DOHH2 (cell line): ENCODE measurements at regions not wholly inside any gene's neighbourhood (a gene's known extent, or its start where the extent isn't known, plus 50 kb on each side); places are given as distances from the start of the nearest gene placed in this dataset.

ENCODE experiments used
- H3F3A ChIP-seq: fragments of 200-600 bp; sonication (generic), shearing (Covaris generic); 2 replicates; pipeline ENCODE4 v1.6.0; 2016; ENCODE audit warnings: antibody characterized with exemption, mild to moderate bottlenecking; ENCODE audit not compliant: control insufficient read depth, insufficient read depth
- H3K27ac ChIP-seq: fragments of 200-600 bp; sonication (generic); 2 replicates; pipeline ENCODE4 v1.5.1; 2014; ENCODE audit warnings: low read depth, mild to moderate bottlenecking, low read length, moderate library complexity
- H3K27me3 ChIP-seq: fragments of 200-600 bp; sonication (generic); 2 replicates; pipeline ENCODE4 v1.6.1; 2014; ENCODE audit warnings: mild to moderate bottlenecking, low read length, mixed read lengths; ENCODE audit not compliant: control insufficient read depth
- H3K36me3 ChIP-seq: fragments of 200-600 bp; sonication (generic); 2 replicates; pipeline ENCODE4 v1.6.1; 2014; ENCODE audit warnings: mild to moderate bottlenecking, low read length, moderate library complexity, mixed read lengths; ENCODE audit not compliant: control insufficient read depth
- H3K4me1 ChIP-seq: fragments of 200-600 bp; sonication (generic); 2 replicates; pipeline ENCODE4 v1.6.1; 2014; ENCODE audit warnings: mild to moderate bottlenecking, low read length, mixed read lengths; ENCODE audit not compliant: control insufficient read depth
- H3K4me2 ChIP-seq: fragments of 200-600 bp; sonication (generic); 2 replicates; pipeline ENCODE4 v1.6.0; 2014; ENCODE audit warnings: mild to moderate bottlenecking, low read length, moderate library complexity
- H3K4me3 ChIP-seq: fragments of 200-600 bp; sonication (generic); 2 replicates; pipeline ENCODE4 v1.5.1; 2014; ENCODE audit warnings: mild to moderate bottlenecking, low read length, mixed read lengths
- H3K79me2 ChIP-seq: fragments of 200-600 bp; sonication (generic); 2 replicates; pipeline ENCODE4 v1.6.1; 2014; ENCODE audit warnings: mild to moderate bottlenecking, low read length, mixed read lengths; ENCODE audit not compliant: control insufficient read depth
- H3K9me2 ChIP-seq: fragments of 200-600 bp; sonication (generic); replicated peaks from 2 replicates; pipeline ENCODE4 v1.6.1; 2014; ENCODE audit warnings: mild to moderate bottlenecking, low read length, mixed read lengths; ENCODE audit not compliant: control insufficient read depth
- H3K9me3 ChIP-seq: fragments of 200-600 bp; sonication (generic); 2 replicates; pipeline ENCODE4 v1.6.1; 2014; ENCODE audit warnings: antibody characterized with exemption, low read length, mixed read lengths; ENCODE audit not compliant: control insufficient read depth, insufficient read depth
- H4K20me1 ChIP-seq: fragments of 200-600 bp; sonication (generic); 2 replicates; pipeline ENCODE4 v1.6.0; 2014; ENCODE audit warnings: low read depth, mild to moderate bottlenecking, antibody characterized with exemption, low read length, moderate library complexity; ENCODE audit not compliant: control insufficient read depth, insufficient read depth
- EZH2phosphoT487 ChIP-seq: fragments of 200-600 bp; sonication (generic); IDR thresholded peaks from 2 replicates; pipeline ENCODE4 v1.6.1; 2017; ENCODE audit warnings: borderline replicate concordance, mild to moderate bottlenecking, antibody characterized with exemption, low read length, moderate library complexity, mixed read lengths
- TF ChIP-seq, protein P1 (sequence below): fragments of 200-600 bp; sonication (generic); IDR thresholded peaks from one replicate; pipeline ENCODE4 v1.5.1; 2014; ENCODE audit warnings: antibody characterized with exemption, mild to moderate bottlenecking, low read depth, low read length; ENCODE audit not compliant: poor library complexity, severe bottlenecking

DNA sequence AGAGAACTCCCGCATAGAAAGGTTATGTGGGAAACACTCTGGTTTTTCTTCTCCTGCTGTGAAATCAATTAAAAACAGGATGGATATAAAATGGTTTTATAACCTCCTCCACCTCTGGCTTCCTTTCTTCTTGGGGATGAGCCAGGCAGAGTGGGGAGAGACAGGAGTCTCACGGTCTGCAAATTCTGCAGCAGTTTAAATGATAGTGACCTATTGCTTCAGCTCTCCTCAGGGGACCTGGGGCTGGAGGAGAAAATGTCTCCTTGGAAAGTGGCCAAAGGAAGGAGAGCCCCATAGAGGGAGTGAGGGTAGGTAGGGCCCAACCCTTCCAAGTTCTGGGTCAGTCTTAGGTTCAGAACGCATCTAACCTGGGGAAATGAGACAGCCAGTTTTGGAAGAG lies 118.8 kb downstream of the MTX3 start:
- Histone ChIP-seq H4K20me1 (no peaks in the 10 kb centered on the region), H3K79me2 (no peaks in the 10 kb centered on the region), H3K9me2 (no peaks in the 10 kb centered on the region), H3K9me3 (no peaks in the 10 kb centered on the region), H3K27ac (no peak overlapping the region), H3K4me1 (no peaks in the 10 kb centered on the region), H3K36me3 (no peaks in the 10 kb centered on the region), H3K27me3 (no peaks in the 10 kb centered on the region), H3F3A (no peaks in the 10 kb centered on the region), H3K4me2 (no peak overlapping the region), H3K4me3 (no peak overlapping the region)
- TF ChIP-seq EZH2phosphoT487, result no peak
- TF ChIP-seq, protein P1, sequence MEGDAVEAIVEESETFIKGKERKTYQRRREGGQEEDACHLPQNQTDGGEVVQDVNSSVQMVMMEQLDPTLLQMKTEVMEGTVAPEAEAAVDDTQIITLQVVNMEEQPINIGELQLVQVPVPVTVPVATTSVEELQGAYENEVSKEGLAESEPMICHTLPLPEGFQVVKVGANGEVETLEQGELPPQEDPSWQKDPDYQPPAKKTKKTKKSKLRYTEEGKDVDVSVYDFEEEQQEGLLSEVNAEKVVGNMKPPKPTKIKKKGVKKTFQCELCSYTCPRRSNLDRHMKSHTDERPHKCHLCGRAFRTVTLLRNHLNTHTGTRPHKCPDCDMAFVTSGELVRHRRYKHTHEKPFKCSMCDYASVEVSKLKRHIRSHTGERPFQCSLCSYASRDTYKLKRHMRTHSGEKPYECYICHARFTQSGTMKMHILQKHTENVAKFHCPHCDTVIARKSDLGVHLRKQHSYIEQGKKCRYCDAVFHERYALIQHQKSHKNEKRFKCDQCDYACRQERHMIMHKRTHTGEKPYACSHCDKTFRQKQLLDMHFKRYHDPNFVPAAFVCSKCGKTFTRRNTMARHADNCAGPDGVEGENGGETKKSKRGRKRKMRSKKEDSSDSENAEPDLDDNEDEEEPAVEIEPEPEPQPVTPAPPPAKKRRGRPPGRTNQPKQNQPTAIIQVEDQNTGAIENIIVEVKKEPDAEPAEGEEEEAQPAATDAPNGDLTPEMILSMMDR, result no peak

DNA sequence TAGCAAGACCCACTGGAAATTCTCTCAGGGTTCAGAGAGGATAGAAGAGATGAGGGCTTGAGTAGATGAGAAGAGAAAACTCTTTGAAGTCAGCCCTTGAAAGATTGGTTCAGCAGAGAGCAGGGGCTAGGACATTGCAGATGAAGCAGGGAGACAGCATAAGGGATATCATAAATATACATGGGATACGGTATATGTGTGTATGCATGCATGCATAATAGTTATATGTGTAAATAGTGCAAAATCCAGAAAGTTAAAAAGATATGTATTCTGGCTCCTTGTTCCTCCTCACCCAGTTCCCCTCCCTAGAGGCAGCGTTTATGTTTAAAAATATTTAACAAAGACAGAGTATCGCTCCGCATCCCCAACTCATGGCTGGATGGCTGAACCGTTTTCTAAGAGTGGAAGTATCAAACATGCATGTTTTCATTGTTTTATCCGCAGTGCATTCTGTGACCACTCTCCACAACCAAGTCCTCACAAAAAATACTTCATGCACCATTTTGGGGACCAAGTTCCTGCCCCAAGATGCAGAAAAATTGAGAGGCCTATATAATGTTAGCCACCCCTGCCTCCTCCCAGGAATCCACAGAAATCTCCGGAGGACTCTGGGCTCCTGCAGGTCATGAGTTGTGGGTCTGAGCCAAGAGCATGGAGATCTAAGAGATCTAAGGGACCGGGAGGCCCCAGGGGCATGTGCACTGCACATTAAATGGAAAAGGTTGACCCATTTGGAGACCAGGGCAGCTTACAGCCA lies 119.5 kb downstream of the MTX3 start:
- Histone ChIP-seq H3K4me2 (no peak overlapping the region), H3K27me3 (no peaks in the 10 kb centered on the region), H3K4me3 (no peak overlapping the region), H3K9me3 (no peaks in the 10 kb centered on the region), H3F3A (no peaks in the 10 kb centered on the region), H3K36me3 (no peaks in the 10 kb centered on the region), H4K20me1 (no peaks in the 10 kb centered on the region), H3K27ac (no peak overlapping the region), H3K79me2 (no peaks in the 10 kb centered on the region), H3K9me2 (no peaks in the 10 kb centered on the region), H3K4me1 (no peaks in the 10 kb centered on the region)
- no peak for TF ChIP-seq EZH2phosphoT487
- TF ChIP-seq, protein P1, result no peak

DNA sequence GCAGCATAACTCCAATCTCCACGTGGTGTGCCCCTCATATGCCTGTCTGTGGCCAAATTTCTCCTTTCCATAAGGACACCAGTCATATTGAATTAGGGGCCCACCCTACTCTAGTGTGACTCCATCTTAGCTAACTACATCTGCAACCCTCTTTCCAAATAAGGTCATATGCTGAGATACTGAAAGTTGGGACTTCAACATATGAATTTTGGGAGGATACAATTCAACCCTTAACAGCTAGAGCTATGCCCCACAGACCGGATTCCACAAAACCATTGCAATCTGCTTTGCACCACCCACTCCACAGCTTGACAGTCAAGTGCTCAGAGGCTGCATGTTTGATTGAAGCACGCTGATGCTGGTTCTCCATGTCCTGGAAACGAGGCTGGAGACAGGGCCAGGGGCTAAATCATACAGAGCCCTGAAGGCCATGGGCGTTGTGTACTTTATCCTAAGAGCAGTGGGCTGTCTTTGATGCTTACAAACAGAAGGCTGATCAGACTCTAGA lies 122.8 kb downstream of the MTX3 start:
- Histone ChIP-seq H3K9me3 (no peaks in the 10 kb centered on the region), H3K4me2 (no peak overlapping the region), H3K4me3 (no peak overlapping the region), H3K4me1 (no peaks in the 10 kb centered on the region), H3K79me2 (no peaks in the 10 kb centered on the region), H4K20me1 (no peaks in the 10 kb centered on the region), H3F3A (no peaks in the 10 kb centered on the region), H3K9me2 (no peaks in the 10 kb centered on the region), H3K27me3 (no peaks in the 10 kb centered on the region), H3K36me3 (no peaks in the 10 kb centered on the region), H3K27ac (no peak overlapping the region)
- TF ChIP-seq EZH2phosphoT487, result no peak
- TF ChIP-seq, protein P1, result no peak
